BJ (cell line): ENCODE measurements at regions not wholly inside any gene's neighbourhood (a gene's known extent, or its start where the extent isn't known, plus 50 kb on each side); places are given as distances from the start of the nearest gene placed in this dataset.

Experiments used
- CTCF ChIA-PET: fragments of 350-600 bp; formaldehyde crosslinking; extraction: SDS; loops from one replicate; lab custom pipeline; 2021; ENCODE audit warnings: antibody characterized with exemption, inconsistent platforms; lab: Yijun Ruan, JAX
- POLR2A ChIA-PET: fragments of 300-600 bp; sonication (Branson Sonifier 250); formaldehyde crosslinking; extraction: SDS; loops from one replicate; lab custom pipeline; 2021; ENCODE audit warnings: antibody characterized with exemption; lab: Charles Lee
- DNase-seq: peaks from one replicate; pipeline ENCODE4 v3.0.0-alpha.2; 2011; ENCODE audit warnings: low read depth
- H3K27me3 ChIP-seq: 2 replicates; pipeline ENCODE4 v1.6.0; 2011; ENCODE audit warnings: low read length; ENCODE audit not compliant: control insufficient read depth, insufficient read depth
- H3K36me3 ChIP-seq: 2 replicates; pipeline ENCODE4 v1.5.1; 2011; ENCODE audit warnings: low read length; ENCODE audit not compliant: control insufficient read depth, insufficient read depth
- H3K4me3 ChIP-seq: 2 replicates; pipeline ENCODE4 v1.5.1; 2011; ENCODE audit warnings: low read depth, mild to moderate bottlenecking, control low read depth, low read length
- TF ChIP-seq, protein P1 (sequence below): IDR thresholded peaks from 2 replicates; pipeline ENCODE4 v1.5.1; 2011; ENCODE audit warnings: low read depth, mild to moderate bottlenecking, control low read depth, inconsistent platforms, low read length, moderate library complexity; ENCODE audit not compliant: insufficient read depth

DNA sequence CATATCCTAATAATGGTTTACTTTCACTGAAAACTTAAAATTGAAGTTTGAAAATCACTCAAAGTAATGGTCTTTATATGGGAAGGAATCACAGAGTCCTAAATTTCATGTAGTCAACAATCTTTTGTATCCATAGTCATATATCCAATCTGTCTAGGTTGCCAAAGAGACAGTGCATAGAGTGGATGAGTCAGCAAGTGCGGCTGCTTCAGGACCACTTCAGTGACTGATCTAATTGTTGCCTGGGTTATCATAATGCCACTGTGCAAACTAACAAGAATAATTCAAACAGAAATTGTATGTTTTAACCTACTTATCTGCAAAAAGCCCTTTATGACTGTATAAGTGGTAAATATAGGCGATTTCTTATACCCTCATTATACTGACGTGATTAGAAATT lies 211.3 kb upstream of the PRR16 start:
- Histone ChIP-seq H3K27me3 (no peaks in the 10 kb centered on the region), H3K36me3 (no peaks in the 10 kb centered on the region), H3K4me3 (no peak overlapping the region)
- no peak for DNase-seq
- TF ChIP-seq, protein P1, sequence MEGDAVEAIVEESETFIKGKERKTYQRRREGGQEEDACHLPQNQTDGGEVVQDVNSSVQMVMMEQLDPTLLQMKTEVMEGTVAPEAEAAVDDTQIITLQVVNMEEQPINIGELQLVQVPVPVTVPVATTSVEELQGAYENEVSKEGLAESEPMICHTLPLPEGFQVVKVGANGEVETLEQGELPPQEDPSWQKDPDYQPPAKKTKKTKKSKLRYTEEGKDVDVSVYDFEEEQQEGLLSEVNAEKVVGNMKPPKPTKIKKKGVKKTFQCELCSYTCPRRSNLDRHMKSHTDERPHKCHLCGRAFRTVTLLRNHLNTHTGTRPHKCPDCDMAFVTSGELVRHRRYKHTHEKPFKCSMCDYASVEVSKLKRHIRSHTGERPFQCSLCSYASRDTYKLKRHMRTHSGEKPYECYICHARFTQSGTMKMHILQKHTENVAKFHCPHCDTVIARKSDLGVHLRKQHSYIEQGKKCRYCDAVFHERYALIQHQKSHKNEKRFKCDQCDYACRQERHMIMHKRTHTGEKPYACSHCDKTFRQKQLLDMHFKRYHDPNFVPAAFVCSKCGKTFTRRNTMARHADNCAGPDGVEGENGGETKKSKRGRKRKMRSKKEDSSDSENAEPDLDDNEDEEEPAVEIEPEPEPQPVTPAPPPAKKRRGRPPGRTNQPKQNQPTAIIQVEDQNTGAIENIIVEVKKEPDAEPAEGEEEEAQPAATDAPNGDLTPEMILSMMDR, result no peak
- ChIA-PET POLR2A (interaction anchor here (0.7 kb wide), 1 partner anchor 11 kb away, joined by 3 read pairs; no protein-coding TSS in a partner anchor), CTCF (no interaction called here)

DNA sequence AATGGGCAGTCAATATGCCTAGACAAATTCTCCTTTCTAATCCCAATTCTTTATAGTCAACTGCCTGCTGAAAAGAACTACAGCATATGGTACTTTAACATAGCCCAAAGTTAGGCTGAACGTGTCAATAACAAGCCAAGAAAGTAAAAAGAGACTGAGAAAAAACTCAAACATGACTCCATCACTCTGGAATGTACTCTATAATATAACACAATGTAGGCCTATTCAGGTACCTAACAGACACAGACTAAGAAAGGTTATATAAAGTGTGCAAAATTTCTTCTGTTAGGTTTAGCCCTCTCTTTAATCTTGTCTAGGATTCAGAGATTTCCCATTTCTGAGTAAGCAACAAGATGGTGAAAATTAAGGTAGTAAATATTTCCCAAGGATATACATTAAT lies 209.7 kb upstream of the PRR16 start:
- TF ChIP-seq, protein P1, result no peak
- H3K4me3 ChIP-seq, result no peak overlapping the region
- ChIA-PET POLR2A (no interaction called here), CTCF (no interaction called here)
- H3K27me3 ChIP-seq, result no peaks in the 10 kb centered on the region
- no peaks in the 10 kb centered on the region for H3K36me3 ChIP-seq
- DNase-seq, result no peak

DNA sequence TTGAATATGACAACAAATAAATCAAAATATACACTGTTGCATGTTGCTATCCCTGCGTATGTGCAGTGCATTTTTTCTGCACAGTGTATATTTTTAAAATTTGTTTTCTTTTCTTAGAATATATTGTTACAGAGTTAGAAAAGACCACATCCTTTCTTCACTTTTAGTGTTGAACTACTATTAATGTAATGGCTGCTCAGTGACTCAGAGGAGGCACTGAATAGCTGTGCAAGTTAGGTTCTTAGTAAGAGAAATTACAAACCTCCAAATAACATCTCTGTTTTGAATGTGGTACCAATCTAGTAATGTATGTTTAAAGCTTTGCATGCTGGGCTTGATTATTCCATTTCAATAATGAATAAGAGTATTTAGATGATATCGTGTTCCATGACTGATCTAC lies 208.9 kb upstream of the PRR16 start:
- POLR2A ChIA-PET, result no interaction called here
- CTCF ChIA-PET, result no interaction called here
- no peak for DNase-seq
- TF ChIP-seq, protein P1, result no peak
- H3K27me3 ChIP-seq, result no peaks in the 10 kb centered on the region
- H3K4me3 ChIP-seq, result no peak overlapping the region
- H3K36me3 ChIP-seq, result no peaks in the 10 kb centered on the region

DNA sequence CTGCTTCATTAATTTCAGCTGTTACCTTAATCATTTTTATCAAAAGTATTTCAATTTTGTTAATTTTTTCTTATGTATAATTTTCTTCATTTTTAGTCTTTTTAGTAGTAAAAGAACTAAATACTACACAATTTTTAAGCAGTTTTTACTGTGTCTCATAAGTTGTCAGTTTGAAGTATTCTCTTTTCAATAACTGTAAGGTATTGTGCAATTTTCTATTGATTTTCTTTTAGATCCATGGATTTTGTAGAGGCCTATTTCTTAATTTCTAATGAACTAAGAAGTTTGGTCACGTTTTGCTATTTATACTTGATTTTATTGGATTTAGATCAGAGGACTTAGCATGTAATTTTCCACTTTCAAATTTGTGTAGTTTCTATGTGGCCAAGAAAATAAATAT lies 207.7 kb upstream of the PRR16 start:
- no peak overlapping the region for H3K4me3 ChIP-seq
- ChIA-PET POLR2A (no interaction called here), CTCF (interaction anchor here (0.6 kb wide), 1 partner anchor 192 kb away, joined by 4 read pairs; no protein-coding TSS in a partner anchor)
- no peak for DNase-seq
- no peaks in the 10 kb centered on the region for H3K27me3 ChIP-seq
- H3K36me3 ChIP-seq, result no peaks in the 10 kb centered on the region
- TF ChIP-seq, protein P1, result no peak

DNA sequence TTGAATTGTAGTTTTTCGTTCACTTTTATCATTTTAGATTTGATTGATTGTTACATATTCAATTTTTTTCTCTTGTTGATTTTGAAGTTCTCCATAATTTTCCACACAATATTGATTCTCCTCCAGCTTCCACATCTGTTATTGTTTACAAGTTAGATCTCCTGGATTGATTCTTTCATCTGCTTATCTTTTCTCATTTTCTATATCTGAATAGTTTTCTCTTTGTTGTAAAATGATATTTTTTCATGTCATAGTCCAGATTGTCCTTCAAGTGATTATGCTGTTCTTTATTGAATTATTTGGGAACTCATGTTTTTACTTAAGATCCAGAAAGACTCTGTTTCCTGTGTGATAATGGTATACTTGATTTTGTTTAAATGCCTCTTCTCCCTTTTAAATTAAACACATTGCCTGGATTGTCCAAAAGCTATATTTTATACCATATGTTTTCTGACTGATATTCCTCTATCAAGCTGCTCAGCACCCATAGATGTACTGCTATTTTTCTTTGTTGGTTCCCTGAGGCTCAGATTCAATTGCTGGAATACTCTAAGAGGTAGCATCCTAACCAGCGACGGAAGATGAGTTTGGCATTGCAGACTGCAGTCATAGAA lies 206.6 kb upstream of the PRR16 start:
- Histone ChIP-seq H3K4me3 (no peak overlapping the region), H3K36me3 (no peaks in the 10 kb centered on the region), H3K27me3 (no peaks in the 10 kb centered on the region)
- POLR2A ChIA-PET, result no interaction called here
- TF ChIP-seq, protein P1, result no peak
- CTCF ChIA-PET, result interaction anchor here (0.7 to 1.4 kb wide), 2 partner anchors 22 to 40 kb away, joined by 4 read pairs; no protein-coding TSS in a partner anchor
- no peak for DNase-seq
